Fibroblast of lung (primary cell): ENCODE measurements at regions not wholly inside any gene's neighbourhood (a gene's known extent, or its start where the extent isn't known, plus 50 kb on each side); places are given as distances from the start of the nearest gene placed in this dataset.
"Not testable (repeated sequence)": the region's sequence is repeated elsewhere in the genome, so short reads cannot be mapped to it uniquely, and the experiment has no call there.

ENCODE experiments used
- DNase-seq, 2 donors: peaks; one replicate each; pipeline versions ENCODE4 v3.0.0 to v3.0.0-alpha.2; 2010; ENCODE audit warnings: low read depth in 2 of 2
- H2AFZ ChIP-seq: 2 replicates; pipeline ENCODE4 v1.5.1; 2012; ENCODE audit warnings: low read length, control low read depth, inconsistent platforms
- H3K27ac ChIP-seq: 2 replicates; pipeline ENCODE4 v1.5.1; 2011; ENCODE audit warnings: low read length, control low read depth; ENCODE audit not compliant: insufficient read depth
- H3K27me3 ChIP-seq: 2 replicates; pipeline ENCODE4 v1.5.1; 2011; ENCODE audit warnings: mild to moderate bottlenecking, low read length; ENCODE audit not compliant: control insufficient read depth, insufficient read depth
- H3K36me3 ChIP-seq: 2 replicates; pipeline ENCODE4 v1.5.1; 2011; ENCODE audit warnings: low read length; ENCODE audit not compliant: control insufficient read depth, insufficient read depth
- H3K4me1 ChIP-seq: 2 replicates; pipeline ENCODE4 v1.5.1; 2011; ENCODE audit warnings: low read length; ENCODE audit not compliant: control insufficient read depth, insufficient read depth; ENCODE audit errors: extremely low read depth
- H3K4me2 ChIP-seq: 2 replicates; pipeline ENCODE4 v1.5.1; 2011; ENCODE audit warnings: low read length, control low read depth; ENCODE audit not compliant: insufficient read depth; ENCODE audit errors: extremely low read depth
- H3K4me3 ChIP-seq, 4 experiments: fragments of 200-600 bp in 1 of 4; sonication (generic) in 1 of 4; replicated peaks in 1 of 4; 2 replicates each; pipeline ENCODE4 v1.5.1; 2011 to 2016; ENCODE audit warnings: low read length in 4 of 4, low read depth in 3 of 4, mild to moderate bottlenecking in 3 of 4, control low read depth in 2 of 4, inconsistent platforms in 1 of 4, mixed read lengths in 1 of 4; ENCODE audit not compliant: insufficient read depth in 1 of 4; ENCODE audit errors: control extremely low read depth in 1 of 4
- H3K79me2 ChIP-seq: 2 replicates; pipeline ENCODE4 v1.5.1; 2012; ENCODE audit warnings: mild to moderate bottlenecking, low read length, inconsistent platforms; ENCODE audit not compliant: control insufficient read depth, insufficient read depth
- H3K9ac ChIP-seq: 2 replicates; pipeline ENCODE4 v1.5.1; 2011; ENCODE audit warnings: mild to moderate bottlenecking, low read length, control low read depth; ENCODE audit not compliant: insufficient read depth
- H3K9me3 ChIP-seq: 2 replicates; pipeline ENCODE4 v1.5.1; 2012; ENCODE audit warnings: low read depth, low read length; ENCODE audit not compliant: control insufficient read depth, insufficient read depth
- H4K20me1 ChIP-seq: 2 replicates; pipeline ENCODE4 v1.5.1; 2011; ENCODE audit warnings: low read length; ENCODE audit not compliant: control insufficient read depth, insufficient read depth; ENCODE audit errors: extremely low read depth
- CTCF ChIP-seq, 2 donors: IDR thresholded peaks in 1 of 2; conservative IDR thresholded peaks in 1 of 2; 1 replicate in 1 of 2; 2 replicates in 1 of 2; pipeline ENCODE4 v1.5.1; 2011 to 2012; ENCODE audit warnings: low read length in 2 of 2, control low read depth in 1 of 2, inconsistent platforms in 1 of 2, low read depth in 1 of 2, mild to moderate bottlenecking in 1 of 2
- EZH2 ChIP-seq: IDR thresholded peaks from 2 replicates; pipeline ENCODE4 v1.5.1; 2012; ENCODE audit warnings: low read length, control low read depth, mild to moderate bottlenecking; ENCODE audit errors: missing control alignments

- H2AFZ ChIP-seq = no peak overlapping the region
- no peaks in the 10 kb centered on the region for H3K9me3 ChIP-seq
- no peaks in the 10 kb centered on the region for H4K20me1 ChIP-seq
- DNase-seq = no peak
- no peaks in the 10 kb centered on the region for H3K36me3 ChIP-seq
- no peak overlapping the region for H3K4me3 ChIP-seq
- TF ChIP-seq CTCF (conservative IDR thresholded peaks at IDR 0.05 in 1 of 2, IDR thresholded peaks at IDR 0.05 in 1 of 2; ENCODE audit: low read depth in 1 of 2, low read length in 2 of 2) (no peak), EZH2 (no peak)
- no peak overlapping the region for H3K9ac ChIP-seq
- no peaks in the 10 kb centered on the region for H3K27me3 ChIP-seq
- no peaks in the 10 kb centered on the region for H3K4me1 ChIP-seq
- H3K4me2 ChIP-seq = no peak overlapping the region
- H3K27ac ChIP-seq = no peak overlapping the region
- H3K79me2 ChIP-seq = no peaks in the 10 kb centered on the region
These were observed 226.6 kb downstream of the CDH19 start for GRCh38 chr18:66377291-66377690.

- not testable (repeated sequence) for H3K4me1 ChIP-seq, H3K27me3 ChIP-seq, H3K36me3 ChIP-seq, DNase-seq, H3K27ac ChIP-seq, H3K79me2 ChIP-seq, H3K4me2 ChIP-seq, H2AFZ ChIP-seq, H3K9me3 ChIP-seq, H3K4me3 ChIP-seq, H3K9ac ChIP-seq, H4K20me1 ChIP-seq
These were observed 228.5 kb downstream of the CDH19 start for GRCh38 chr18:66375391-66375790.

GRCh38 chr18:66346833-66347588 lies 256.9 kb downstream of the CDH19 start:
- H2AFZ ChIP-seq = no peak overlapping the region
- TF ChIP-seq CTCF (conservative IDR thresholded peaks at IDR 0.05 in 1 of 2, IDR thresholded peaks at IDR 0.05 in 1 of 2; ENCODE audit: low read depth in 1 of 2, low read length in 2 of 2) (no peak), EZH2 (no peak)
- no peak overlapping the region for H3K27ac ChIP-seq

More at GRCh38 chr18:66346833-66347588, 256.9 kb downstream of the CDH19 start:
- no peak overlapping the region for H3K4me2 ChIP-seq
- no peak for DNase-seq
- no peak overlapping the region for H3K9ac ChIP-seq
- no peaks in the 10 kb centered on the region for H3K27me3 ChIP-seq
- no peaks in the 10 kb centered on the region for H3K36me3 ChIP-seq
- no peaks in the 10 kb centered on the region for H3K4me1 ChIP-seq
- no peak overlapping the region for H3K4me3 ChIP-seq
- H4K20me1 ChIP-seq = no peaks in the 10 kb centered on the region
- no peaks in the 10 kb centered on the region for H3K9me3 ChIP-seq
- H3K79me2 ChIP-seq = no peaks in the 10 kb centered on the region
